A549 (cell line): ENCODE measurements at regions not wholly inside any gene's neighbourhood (a gene's known extent, or its start where the extent isn't known, plus 50 kb on each side); places are given as distances from the start of the nearest gene placed in this dataset.

Source experiments
- ATAC-seq, 2 experiments: fragments of 200-7000 bp in 1 of 2; fragments of >200 bp in 1 of 2; cut with Nextera tagmentation in 1 of 2; cut with Tn5 transposase in 1 of 2; 3 replicates each; pipeline versions ENCODE4 v1.8.0 to v1.9.1; 2018 to 2020; ENCODE audit warnings: mild to moderate bottlenecking in 1 of 2, moderate library complexity in 1 of 2
- CTCF ChIA-PET: fragments of 300-600 bp; sonication (Branson Sonifier 250); formaldehyde crosslinking; extraction: SDS; loops from one replicate; lab custom pipeline; 2021; ENCODE audit warnings: antibody characterized with exemption, inconsistent platforms; lab: Yijun Ruan, JAX
- POLR2A ChIA-PET: fragments of 350-600 bp; formaldehyde crosslinking; extraction: SDS; loops from one replicate; lab custom pipeline; 2021; ENCODE audit warnings: antibody characterized with exemption, inconsistent platforms; lab: Yijun Ruan, JAX
- DNase-seq, 2 experiments: peaks; one replicate each; pipeline versions ENCODE4 v3.0.0 to v3.0.0-alpha.2; 2011 to 2016; ENCODE audit warnings: low read depth in 1 of 2, low spot score in 1 of 2
- FAIRE-seq: peaks from 2 replicates; lab custom pipeline; 2011; peaks lifted over from hg19 to GRCh38; lab: Jason Lieb, UNC
- H3K27ac ChIP-seq, 2 experiments: fragments of >200 bp; sonication (Bioruptor Twin); formaldehyde crosslinking; 3 replicates each; pipeline ENCODE4 v1.5.1; 2016 to 2017
- H3K4me1 ChIP-seq: fragments of >200 bp; sonication (Bioruptor Twin); formaldehyde crosslinking; 3 replicates; pipeline ENCODE4 v1.6.1; 2016
- H3K4me2 ChIP-seq: fragments of >200 bp; sonication (Bioruptor Twin); formaldehyde crosslinking; 3 replicates; pipeline ENCODE4 v1.6.1; 2016
- H3K4me3 ChIP-seq: fragments of >200 bp; sonication (Bioruptor Twin); formaldehyde crosslinking; 3 replicates; pipeline ENCODE4 v1.5.1; 2016
- H3K9me3 ChIP-seq: fragments of >200 bp; sonication (Bioruptor Twin); formaldehyde crosslinking; 3 replicates; pipeline ENCODE4 v1.6.1; 2016
- ATOH8 ChIP-seq: fragments of 250-450 bp; sonication (Bioruptor Pico); IDR thresholded peaks from 2 replicates; pipeline ENCODE4 v1.5.0; 2020; ENCODE audit warnings: low read depth, mild to moderate bottlenecking, moderate library complexity
- CBX8 ChIP-seq: fragments of 200-600 bp; sonication (generic); IDR thresholded peaks from 2 replicates; pipeline ENCODE4 v1.6.1; 2016
- CEBPB ChIP-seq, 2 experiments: fragments of >200 bp in 1 of 2; sonication (Bioruptor Twin) in 1 of 2; formaldehyde crosslinking in 1 of 2; IDR thresholded peaks; 2 replicates each; pipeline ENCODE4 v1.6.1; 2012 to 2016
- HMGXB4 ChIP-seq: fragments of 250-450 bp; sonication (Bioruptor Pico); IDR thresholded peaks from 2 replicates; pipeline ENCODE4 v1.5.0; 2021; ENCODE audit warnings: mild to moderate bottlenecking, moderate library complexity, borderline replicate concordance
- HOXB13 ChIP-seq: fragments of 250-450 bp; sonication (Bioruptor Pico); IDR thresholded peaks from 2 replicates; pipeline ENCODE4 v1.5.0; 2020; ENCODE audit warnings: low read depth, mild to moderate bottlenecking, moderate library complexity
- JUN ChIP-seq, 2 experiments: fragments of >200 bp; sonication (Bioruptor Twin); formaldehyde crosslinking; IDR thresholded peaks; 2 replicates in 1 of 2; 3 replicates in 1 of 2; pipeline ENCODE4 v1.6.1; 2016 to 2017
- MAFK ChIP-seq: fragments of 450-650 bp; IDR thresholded peaks from 2 replicates; pipeline ENCODE4 v1.6.1; 2014; ENCODE audit not compliant: partially characterized antibody
- MYC ChIP-seq: IDR thresholded peaks from 2 replicates; pipeline ENCODE4 v1.6.1; 2012; ENCODE audit warnings: mild to moderate bottlenecking, inconsistent platforms, low read length, improper control_type of control experiment, borderline replicate concordance
- RNF2 ChIP-seq: fragments of 200-600 bp; sonication (generic); IDR thresholded peaks from 2 replicates; pipeline ENCODE4 v1.6.1; 2016; ENCODE audit warnings: low read depth, mild to moderate bottlenecking, antibody characterized with exemption, moderate library complexity, borderline replicate concordance
- ZC3H11A ChIP-seq: fragments of 450-650 bp; IDR thresholded peaks from 2 replicates; pipeline ENCODE4 v1.6.1; 2014; ENCODE audit warnings: antibody characterized with exemption, mild to moderate bottlenecking
- WGBS: methylation state at CpG from one replicate; pipeline ENCODE4 v1.1.6; 2017; ENCODE audit errors: missing lambda C conversion rate; 5-methylcytosine and 5-hydroxymethylcytosine counted together

- ChIA-PET POLR2A (no interaction called here), CTCF (no interaction called here)
- Histone ChIP-seq H3K9me3 (no peaks in the 10 kb centered on the region), H3K27ac (no peak overlapping the region), H3K4me3 (no peak overlapping the region), H3K4me1 (no peaks in the 10 kb centered on the region), H3K4me2 (no peak overlapping the region)
- WGBS: 90% methylated on average over 3 of the region's 3 CpGs
- FAIRE-seq: no peak
- ATAC-seq: no peak
- DNase-seq: no peak
- TF ChIP-seq HOXB13 (no peak), JUN (IDR thresholded peaks at IDR 0.05) (no peak), CEBPB (IDR thresholded peaks at IDR 0.05) (no peak), HMGXB4 (CRISPR knock-in tag) (no peak), ATOH8 (CRISPR knock-in tag) (no peak), RNF2 (no peak), CBX8 (no peak), MYC (no peak)
These were observed 54.6 kb upstream of the STARD3NL start for GRCh38 chr7:38123494-38123893.

GRCh38 chr7:38127216-38128207 lies 50.5 kb upstream of the STARD3NL start:
- TF ChIP-seq MAFK (peak; percentile 27), ZC3H11A (no peak)
- TF ChIP-seq, all 56 proteins: peak for 1
- ChIA-PET POLR2A (no interaction called here), CTCF (interaction anchor here (0.6 to 2.1 kb wide), 2 partner anchors 95 to 211 kb away, joined by 3 to 5 read pairs; partner anchors contain the start of gene SFRP4)
- no peak overlapping the region for H3K27ac ChIP-seq
- DNase-seq (no peak), ATAC-seq (no peak), FAIRE-seq (no peak)
- no peaks in the 10 kb centered on the region for H3K9me3 ChIP-seq
- no peak overlapping the region for H3K4me3 ChIP-seq
- no peak overlapping the region for H3K4me2 ChIP-seq
- no peaks in the 10 kb centered on the region for H3K4me1 ChIP-seq
- WGBS: 72% methylated on average over 7 of the region's 7 CpGs
